ENCODE measurements at regions not wholly inside any gene's neighbourhood (a gene's known extent, or its start where the extent isn't known, plus 50 kb on each side); places are given as distances from the start of the nearest gene placed in this dataset.

GRCh38 chr6:87840324-87840723, 138.3 kb upstream of the AKIRIN2 start:
- Histone ChIP-seq H2AFZ (ENCODE audit: low read depth, low read length) (no peak overlapping the region), H3K9me2 (ENCODE audit: insufficient read depth, low read length) (no peaks in the 10 kb centered on the region), H3K79me2 (replicated peaks; ENCODE audit: insufficient read depth, low read length) (no peaks in the 10 kb centered on the region), H3K9ac (ENCODE audit: low read length) (no peak overlapping the region), H3K4me2 (ENCODE audit: low read length) (no peak overlapping the region), H3K4me3 (ENCODE audit: low read length) (no peak overlapping the region), H3K27ac (ENCODE audit: low read length) (no peak overlapping the region), H3K36me3 (ENCODE audit: insufficient read depth, low read length) (no peaks in the 10 kb centered on the region), H3K27me3 (ENCODE audit: insufficient read depth, low read depth, low read length) (no peaks in the 10 kb centered on the region), H4K20me1 (ENCODE audit: insufficient read depth) (no peaks in the 10 kb centered on the region), H3K9me3 (ENCODE audit: low read length) (no peaks in the 10 kb centered on the region), H3F3A (ENCODE audit: insufficient read depth, low read length, poor library complexity, severe bottlenecking) (no peaks in the 10 kb centered on the region)
- TF ChIP-seq RAD21 (conservative IDR thresholded peaks at IDR 0.05), result no peak
- no peak for TF ChIP-seq EZH2 (IDR thresholded peaks at IDR 0.05; ENCODE audit: borderline replicate concordance, insufficient read depth, low read length, poor library complexity, severe bottlenecking)
- TF ChIP-seq POLR2AphosphoS5 (IDR thresholded peaks at IDR 0.05), result no peak
- TF ChIP-seq TAF1 (IDR thresholded peaks at IDR 0.05; ENCODE audit: low read depth), result no peak
- TF ChIP-seq SMC3 (conservative IDR thresholded peaks at IDR 0.05; ENCODE audit: poor library complexity), result no peak
- TF ChIP-seq, protein P1, sequence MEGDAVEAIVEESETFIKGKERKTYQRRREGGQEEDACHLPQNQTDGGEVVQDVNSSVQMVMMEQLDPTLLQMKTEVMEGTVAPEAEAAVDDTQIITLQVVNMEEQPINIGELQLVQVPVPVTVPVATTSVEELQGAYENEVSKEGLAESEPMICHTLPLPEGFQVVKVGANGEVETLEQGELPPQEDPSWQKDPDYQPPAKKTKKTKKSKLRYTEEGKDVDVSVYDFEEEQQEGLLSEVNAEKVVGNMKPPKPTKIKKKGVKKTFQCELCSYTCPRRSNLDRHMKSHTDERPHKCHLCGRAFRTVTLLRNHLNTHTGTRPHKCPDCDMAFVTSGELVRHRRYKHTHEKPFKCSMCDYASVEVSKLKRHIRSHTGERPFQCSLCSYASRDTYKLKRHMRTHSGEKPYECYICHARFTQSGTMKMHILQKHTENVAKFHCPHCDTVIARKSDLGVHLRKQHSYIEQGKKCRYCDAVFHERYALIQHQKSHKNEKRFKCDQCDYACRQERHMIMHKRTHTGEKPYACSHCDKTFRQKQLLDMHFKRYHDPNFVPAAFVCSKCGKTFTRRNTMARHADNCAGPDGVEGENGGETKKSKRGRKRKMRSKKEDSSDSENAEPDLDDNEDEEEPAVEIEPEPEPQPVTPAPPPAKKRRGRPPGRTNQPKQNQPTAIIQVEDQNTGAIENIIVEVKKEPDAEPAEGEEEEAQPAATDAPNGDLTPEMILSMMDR (IDR thresholded peaks at IDR 0.05; ENCODE audit: poor library complexity, severe bottlenecking), result no peak
- no peak for TF ChIP-seq EP300 (conservative IDR thresholded peaks at IDR 0.05; ENCODE audit: poor library complexity, severe bottlenecking)
- no peak for TF ChIP-seq MXI1 (conservative IDR thresholded peaks at IDR 0.05; ENCODE audit: poor library complexity, severe bottlenecking)
- TF ChIP-seq, protein P2, sequence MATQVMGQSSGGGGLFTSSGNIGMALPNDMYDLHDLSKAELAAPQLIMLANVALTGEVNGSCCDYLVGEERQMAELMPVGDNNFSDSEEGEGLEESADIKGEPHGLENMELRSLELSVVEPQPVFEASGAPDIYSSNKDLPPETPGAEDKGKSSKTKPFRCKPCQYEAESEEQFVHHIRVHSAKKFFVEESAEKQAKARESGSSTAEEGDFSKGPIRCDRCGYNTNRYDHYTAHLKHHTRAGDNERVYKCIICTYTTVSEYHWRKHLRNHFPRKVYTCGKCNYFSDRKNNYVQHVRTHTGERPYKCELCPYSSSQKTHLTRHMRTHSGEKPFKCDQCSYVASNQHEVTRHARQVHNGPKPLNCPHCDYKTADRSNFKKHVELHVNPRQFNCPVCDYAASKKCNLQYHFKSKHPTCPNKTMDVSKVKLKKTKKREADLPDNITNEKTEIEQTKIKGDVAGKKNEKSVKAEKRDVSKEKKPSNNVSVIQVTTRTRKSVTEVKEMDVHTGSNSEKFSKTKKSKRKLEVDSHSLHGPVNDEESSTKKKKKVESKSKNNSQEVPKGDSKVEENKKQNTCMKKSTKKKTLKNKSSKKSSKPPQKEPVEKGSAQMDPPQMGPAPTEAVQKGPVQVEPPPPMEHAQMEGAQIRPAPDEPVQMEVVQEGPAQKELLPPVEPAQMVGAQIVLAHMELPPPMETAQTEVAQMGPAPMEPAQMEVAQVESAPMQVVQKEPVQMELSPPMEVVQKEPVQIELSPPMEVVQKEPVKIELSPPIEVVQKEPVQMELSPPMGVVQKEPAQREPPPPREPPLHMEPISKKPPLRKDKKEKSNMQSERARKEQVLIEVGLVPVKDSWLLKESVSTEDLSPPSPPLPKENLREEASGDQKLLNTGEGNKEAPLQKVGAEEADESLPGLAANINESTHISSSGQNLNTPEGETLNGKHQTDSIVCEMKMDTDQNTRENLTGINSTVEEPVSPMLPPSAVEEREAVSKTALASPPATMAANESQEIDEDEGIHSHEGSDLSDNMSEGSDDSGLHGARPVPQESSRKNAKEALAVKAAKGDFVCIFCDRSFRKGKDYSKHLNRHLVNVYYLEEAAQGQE (IDR thresholded peaks at IDR 0.05; ENCODE audit: borderline replicate concordance), result no peak

DNA sequence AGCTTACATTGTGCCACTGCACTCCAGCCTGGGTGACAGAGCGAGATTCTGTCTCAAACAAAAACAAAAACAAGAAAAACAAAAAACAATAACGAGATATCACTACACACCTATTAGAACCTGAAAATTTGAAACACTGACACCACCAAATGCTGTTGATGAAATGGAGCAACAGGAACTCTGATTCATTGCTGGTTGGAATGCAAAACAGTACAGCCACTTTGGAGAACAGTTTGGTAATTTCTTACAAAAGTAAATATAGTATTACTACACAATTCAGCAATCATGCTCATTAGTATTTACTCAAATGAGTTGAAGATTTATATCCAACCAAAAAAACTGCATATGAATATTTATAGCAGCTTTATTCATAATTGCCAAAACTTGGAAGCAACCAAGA, 135.8 kb upstream of the AKIRIN2 start:
- H3K4me3 ChIP-seq (ENCODE audit: low read length), result no peak overlapping the region
- no peak overlapping the region for H3K27ac ChIP-seq (ENCODE audit: low read length)
- H3K9ac ChIP-seq (ENCODE audit: low read length), result no peak overlapping the region
- no peaks in the 10 kb centered on the region for H3K36me3 ChIP-seq (ENCODE audit: insufficient read depth, low read length)
- peaks cover 1% of the 10 kb centered on the region for H3F3A ChIP-seq (ENCODE audit: insufficient read depth, low read length, poor library complexity, severe bottlenecking)
- no peaks in the 10 kb centered on the region for H3K79me2 ChIP-seq (replicated peaks; ENCODE audit: insufficient read depth, low read length)
- no peak for TF ChIP-seq EP300 (conservative IDR thresholded peaks at IDR 0.05; ENCODE audit: poor library complexity, severe bottlenecking)
- no peaks in the 10 kb centered on the region for H3K27me3 ChIP-seq (ENCODE audit: insufficient read depth, low read depth, low read length)
- H3K9me2 ChIP-seq (ENCODE audit: insufficient read depth, low read length), result no peaks in the 10 kb centered on the region
- H3K4me2 ChIP-seq (ENCODE audit: low read length), result no peak overlapping the region
- no peaks in the 10 kb centered on the region for H4K20me1 ChIP-seq (ENCODE audit: insufficient read depth)
- no peaks in the 10 kb centered on the region for H3K9me3 ChIP-seq (ENCODE audit: low read length)
- no peak overlapping the region for H2AFZ ChIP-seq (ENCODE audit: low read depth, low read length)

DNA sequence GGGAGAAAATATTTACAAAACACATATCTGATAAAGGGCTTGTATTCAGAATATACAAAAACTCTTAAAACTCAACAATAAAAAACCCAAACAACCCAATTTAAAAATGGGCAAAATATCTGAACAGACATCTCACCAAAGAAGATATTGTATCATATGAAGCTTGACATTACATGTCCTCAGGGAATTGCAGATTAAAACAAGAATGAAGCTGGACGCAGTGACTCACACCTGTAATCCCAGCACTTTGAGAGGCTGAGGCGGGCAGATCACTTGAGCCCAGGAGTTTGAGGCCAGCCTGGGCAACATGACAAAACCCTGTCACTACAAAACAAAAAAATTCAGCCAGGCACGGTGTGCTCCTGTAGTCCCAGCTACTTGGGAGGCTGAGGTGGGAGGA, 135.4 kb upstream of the AKIRIN2 start:
- H3K9ac ChIP-seq (ENCODE audit: low read length), result no peak overlapping the region
- H3K79me2 ChIP-seq (replicated peaks; ENCODE audit: insufficient read depth, low read length), result no peaks in the 10 kb centered on the region
- H3K27me3 ChIP-seq (ENCODE audit: insufficient read depth, low read depth, low read length), result no peaks in the 10 kb centered on the region
- no peak overlapping the region for H3K27ac ChIP-seq (ENCODE audit: low read length)
- H3K4me3 ChIP-seq (ENCODE audit: low read length), result no peak overlapping the region
- no peaks in the 10 kb centered on the region for H3K9me2 ChIP-seq (ENCODE audit: insufficient read depth, low read length)
- no peak overlapping the region for H2AFZ ChIP-seq (ENCODE audit: low read depth, low read length)
- H3K4me2 ChIP-seq (ENCODE audit: low read length), result no peak overlapping the region
- H3K36me3 ChIP-seq (ENCODE audit: insufficient read depth, low read length), result no peaks in the 10 kb centered on the region
- TF ChIP-seq EZH2 (IDR thresholded peaks at IDR 0.05; ENCODE audit: borderline replicate concordance, insufficient read depth, low read length, poor library complexity, severe bottlenecking) (no peak), MXI1 (conservative IDR thresholded peaks at IDR 0.05; ENCODE audit: poor library complexity, severe bottlenecking) (no peak), TAF1 (IDR thresholded peaks at IDR 0.05; ENCODE audit: low read depth) (no peak), POLR2AphosphoS5 (IDR thresholded peaks at IDR 0.05) (no peak), SMC3 (conservative IDR thresholded peaks at IDR 0.05; ENCODE audit: poor library complexity) (no peak), EP300 (conservative IDR thresholded peaks at IDR 0.05; ENCODE audit: poor library complexity, severe bottlenecking) (no peak), RAD21 (conservative IDR thresholded peaks at IDR 0.05) (no peak)
- TF ChIP-seq, protein P2 (IDR thresholded peaks at IDR 0.05; ENCODE audit: borderline replicate concordance), result no peak
- TF ChIP-seq, protein P1 (IDR thresholded peaks at IDR 0.05; ENCODE audit: poor library complexity, severe bottlenecking), result no peak
- H3F3A ChIP-seq (ENCODE audit: insufficient read depth, low read length, poor library complexity, severe bottlenecking), result peaks cover 4% of the 10 kb centered on the region
- H4K20me1 ChIP-seq (ENCODE audit: insufficient read depth), result no peaks in the 10 kb centered on the region
- H3K9me3 ChIP-seq (ENCODE audit: low read length), result no peaks in the 10 kb centered on the region

Data from neural cell (in vitro differentiated cells).